Calu3 (cell line): ENCODE measurements at regions not wholly inside any gene's neighbourhood (a gene's known extent, or its start where the extent isn't known, plus 50 kb on each side); places are given as distances from the start of the nearest gene placed in this dataset.

Experiments
- BruUV-seq: library from RNA; stranded (reverse); fragments of 400-500 nt; replicated peaks from 2 replicates; lab custom pipeline; 2021; lab: Mats Ljungman, UMichigan
- CTCF ChIA-PET: fragments of 300-600 bp; sonication (Branson Sonifier 250); formaldehyde crosslinking; loops from one replicate; lab custom pipeline; 2022; ENCODE audit warnings: antibody characterized with exemption; lab: Charles Lee
- DNase-seq: peaks from one replicate; pipeline ENCODE4 v3.0.0; 2022
- H3K27ac Mint-ChIP-seq: one replicate; pipeline ENCODE4 v1.8.0; 2022; ENCODE audit warnings: mixed read lengths; ENCODE audit not compliant: unreplicated experiment
- H3K27me3 Mint-ChIP-seq: one replicate; pipeline ENCODE4 v1.8.0; 2022; ENCODE audit warnings: mixed read lengths; ENCODE audit not compliant: unreplicated experiment
- H3K36me3 Mint-ChIP-seq: one replicate; pipeline ENCODE4 v1.8.0; 2022; ENCODE audit warnings: mild to moderate bottlenecking, moderate library complexity, mixed read lengths; ENCODE audit not compliant: insufficient read depth, unreplicated experiment
- H3K4me1 Mint-ChIP-seq: one replicate; pipeline ENCODE4 v1.8.0; 2022; ENCODE audit warnings: mild to moderate bottlenecking, low read depth, mixed read lengths; ENCODE audit not compliant: unreplicated experiment
- H3K4me3 Mint-ChIP-seq: one replicate; pipeline ENCODE4 v1.8.0; 2022; ENCODE audit warnings: mild to moderate bottlenecking, low read depth, moderate library complexity, mixed read lengths; ENCODE audit not compliant: unreplicated experiment
- H3K9me3 Mint-ChIP-seq: one replicate; pipeline ENCODE4 v1.8.0; 2022; ENCODE audit warnings: low read depth, mixed read lengths; ENCODE audit not compliant: unreplicated experiment
- intact Hi-C: fragments of 100-400 bp; cut with micrococcal nuclease; formaldehyde crosslinking; loops from one replicate; pipeline ENCODE4 v1.10.0; 2022; ENCODE audit not compliant: unreplicated experiment
- TF ChIP-seq, protein P1 (sequence below): fragments of 200-600 bp; IDR thresholded peaks from one replicate; pipeline ENCODE4 v1.8.0; 2022; ENCODE audit warnings: antibody characterized with exemption; ENCODE audit not compliant: unreplicated experiment

DNA sequence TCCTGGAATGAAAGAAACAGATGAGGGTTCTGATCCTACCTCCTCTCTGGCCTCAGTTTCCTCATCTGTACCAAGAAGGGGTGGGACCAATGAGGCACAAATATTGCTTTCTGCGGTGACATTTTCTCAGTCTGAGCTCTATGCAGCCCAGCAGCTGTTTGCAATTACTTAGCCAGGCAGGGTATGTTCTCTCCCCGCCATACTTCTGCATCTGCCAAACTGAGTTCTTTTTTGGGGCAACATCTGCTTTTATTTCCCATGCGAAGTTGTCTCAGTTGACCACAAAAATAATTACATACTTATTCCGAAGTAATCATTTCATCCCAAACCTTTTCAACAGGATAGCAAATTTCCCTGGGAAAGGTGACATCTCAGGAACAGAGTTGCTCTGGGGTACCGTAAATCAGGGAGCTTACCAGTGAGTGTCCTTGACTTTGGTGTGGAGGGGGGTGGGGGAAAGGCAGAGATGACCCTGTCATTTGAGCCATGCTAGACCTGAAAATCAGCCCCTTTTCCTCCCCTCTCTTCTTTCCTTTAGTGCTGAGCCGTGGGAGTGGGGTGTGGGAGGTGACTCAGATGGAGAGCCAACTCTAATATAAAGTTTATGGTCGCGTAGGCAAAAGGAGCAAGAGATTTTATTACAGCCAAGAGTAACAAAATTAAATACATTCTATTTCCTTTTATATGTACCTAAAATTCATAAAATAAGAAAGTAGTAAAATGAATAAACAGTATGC lies 165.7 kb upstream of the KL start:
- H3K9me3 Mint-ChIP-seq, result no peaks in the 10 kb centered on the region
- peaks cover 29% of the 10 kb centered on the region for H3K27me3 Mint-ChIP-seq
- no peak for DNase-seq
- H3K4me3 Mint-ChIP-seq, result no peak overlapping the region
- no TSS peak for BruUV-seq
- H3K36me3 Mint-ChIP-seq, result no peaks in the 10 kb centered on the region
- H3K4me1 Mint-ChIP-seq, result no peaks in the 10 kb centered on the region
- intact Hi-C loops, result no loop called here
- TF ChIP-seq, protein P1, sequence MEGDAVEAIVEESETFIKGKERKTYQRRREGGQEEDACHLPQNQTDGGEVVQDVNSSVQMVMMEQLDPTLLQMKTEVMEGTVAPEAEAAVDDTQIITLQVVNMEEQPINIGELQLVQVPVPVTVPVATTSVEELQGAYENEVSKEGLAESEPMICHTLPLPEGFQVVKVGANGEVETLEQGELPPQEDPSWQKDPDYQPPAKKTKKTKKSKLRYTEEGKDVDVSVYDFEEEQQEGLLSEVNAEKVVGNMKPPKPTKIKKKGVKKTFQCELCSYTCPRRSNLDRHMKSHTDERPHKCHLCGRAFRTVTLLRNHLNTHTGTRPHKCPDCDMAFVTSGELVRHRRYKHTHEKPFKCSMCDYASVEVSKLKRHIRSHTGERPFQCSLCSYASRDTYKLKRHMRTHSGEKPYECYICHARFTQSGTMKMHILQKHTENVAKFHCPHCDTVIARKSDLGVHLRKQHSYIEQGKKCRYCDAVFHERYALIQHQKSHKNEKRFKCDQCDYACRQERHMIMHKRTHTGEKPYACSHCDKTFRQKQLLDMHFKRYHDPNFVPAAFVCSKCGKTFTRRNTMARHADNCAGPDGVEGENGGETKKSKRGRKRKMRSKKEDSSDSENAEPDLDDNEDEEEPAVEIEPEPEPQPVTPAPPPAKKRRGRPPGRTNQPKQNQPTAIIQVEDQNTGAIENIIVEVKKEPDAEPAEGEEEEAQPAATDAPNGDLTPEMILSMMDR, result no peak
- H3K27ac Mint-ChIP-seq, result no peak overlapping the region
- CTCF ChIA-PET, result no interaction called here

- H3K4me1 Mint-ChIP-seq, result no peaks in the 10 kb centered on the region
- DNase-seq, result no peak
- CTCF ChIA-PET, result no interaction called here
- H3K36me3 Mint-ChIP-seq, result no peaks in the 10 kb centered on the region
- intact Hi-C loops, result no loop called here
- no peak overlapping the region for H3K27ac Mint-ChIP-seq
- no peaks in the 10 kb centered on the region for H3K9me3 Mint-ChIP-seq
- peaks cover 29% of the 10 kb centered on the region for H3K27me3 Mint-ChIP-seq
- TF ChIP-seq, protein P1, result no peak
- H3K4me3 Mint-ChIP-seq, result no peak overlapping the region
- no TSS peak for BruUV-seq
These were observed 164.8 kb upstream of the KL start for GRCh38 chr13:32851083-32852069.

DNA sequence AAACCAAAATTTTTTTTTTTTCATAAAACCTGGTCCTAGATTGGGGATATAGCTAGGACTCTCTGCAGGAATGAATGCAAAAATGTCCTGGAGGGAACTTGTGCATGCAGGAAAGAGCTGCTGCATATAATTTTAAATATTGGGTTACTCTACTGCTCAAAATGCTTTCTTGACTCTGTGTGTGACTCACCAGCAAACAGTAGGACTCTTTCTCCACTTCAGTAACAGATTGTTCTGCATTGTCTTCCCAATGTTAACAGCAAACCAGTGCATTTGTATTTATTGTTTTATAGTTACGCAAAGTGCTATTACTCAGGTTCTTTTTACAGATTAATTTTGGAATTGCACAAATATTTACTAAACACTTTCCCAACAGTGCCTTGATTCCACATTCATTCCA lies 163.7 kb upstream of the KL start:
- TF ChIP-seq, protein P1, result no peak
- DNase-seq, result no peak
- H3K27me3 Mint-ChIP-seq, result peaks cover 29% of the 10 kb centered on the region
- H3K4me1 Mint-ChIP-seq, result no peaks in the 10 kb centered on the region
- no peaks in the 10 kb centered on the region for H3K9me3 Mint-ChIP-seq
- CTCF ChIA-PET, result interaction anchor here (0.6 kb wide), 1 partner anchor 9 kb away, joined by 3 read pairs; no protein-coding TSS in a partner anchor
- intact Hi-C loops, result no loop called here
- no peaks in the 10 kb centered on the region for H3K36me3 Mint-ChIP-seq
- H3K27ac Mint-ChIP-seq, result no peak overlapping the region
- no peak overlapping the region for H3K4me3 Mint-ChIP-seq
- BruUV-seq, result no TSS peak

DNA sequence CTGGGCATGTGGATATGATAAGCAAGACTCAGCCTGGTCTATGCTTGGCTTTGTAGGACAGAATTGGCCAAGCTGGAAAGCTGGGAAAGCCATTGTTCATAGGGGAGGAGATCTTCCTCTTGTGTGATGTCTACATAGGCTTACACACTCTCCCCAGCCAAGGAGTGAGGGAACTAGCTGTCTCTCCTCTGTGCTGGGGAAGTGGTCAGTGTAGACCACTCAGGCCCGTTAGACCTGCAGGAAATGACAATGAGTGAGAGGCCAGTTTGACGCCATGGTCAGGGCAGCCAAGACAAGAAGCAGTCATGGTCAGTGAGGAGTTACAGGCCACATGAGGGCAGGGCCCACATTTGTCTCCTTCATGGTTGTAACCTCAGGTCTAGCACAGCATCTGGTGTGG lies 159.1 kb upstream of the KL start:
- Mint-ChIP-seq H3K4me1 (no peaks in the 10 kb centered on the region), H3K27ac (no peak overlapping the region), H3K9me3 (no peaks in the 10 kb centered on the region), H3K4me3 (no peak overlapping the region), H3K27me3 (peaks cover 16% of the 10 kb centered on the region), H3K36me3 (no peaks in the 10 kb centered on the region)
- DNase-seq, result no peak
- intact Hi-C loops, result no loop called here
- CTCF ChIA-PET, result no interaction called here
- BruUV-seq, result no TSS peak
- TF ChIP-seq, protein P1, result no peak
